SK-N-SH treated with all-trans-retinoic acid at 6 μM for 48 hours (cell line): ENCODE measurements at regions not wholly inside any gene's neighbourhood (a gene's known extent, or its start where the extent isn't known, plus 50 kb on each side); places are given as distances from the start of the nearest gene placed in this dataset.

Experiments
- ATAC-seq: fragments of 200-7000 bp; cut with Tn5 transposase; 3 replicates; pipeline ENCODE4 v1.9.1; 2020; ENCODE audit warnings: mild to moderate bottlenecking, moderate library complexity
- ARNTL ChIP-seq: fragments of 450-650 bp; formaldehyde crosslinking; IDR thresholded peaks from 2 replicates; pipeline ENCODE4 v1.5.0; 2020; ENCODE audit warnings: low read depth, mild to moderate bottlenecking, moderate library complexity, borderline replicate concordance
- BACH2 ChIP-seq: fragments of 250-450 bp; sonication (Bioruptor Pico); IDR thresholded peaks from 2 replicates; pipeline ENCODE4 v1.9.0; 2021; ENCODE audit warnings: mild to moderate bottlenecking, borderline replicate concordance
- CSDC2 ChIP-seq: fragments of 250-450 bp; sonication (Bioruptor Pico); IDR thresholded peaks from 2 replicates; pipeline ENCODE4 v1.5.0; 2020; ENCODE audit warnings: mild to moderate bottlenecking, moderate library complexity
- GLIS3 ChIP-seq: fragments of 250-450 bp; sonication (Bioruptor Pico); IDR thresholded peaks from 2 replicates; pipeline ENCODE4 v1.5.0; 2020; ENCODE audit warnings: mild to moderate bottlenecking, moderate library complexity
- ISL1 ChIP-seq: fragments of 250-450 bp; sonication (Bioruptor Pico); IDR thresholded peaks from 2 replicates; pipeline ENCODE4 v2.1.2; 2022; ENCODE audit warnings: mild to moderate bottlenecking, moderate library complexity
- OSR1 ChIP-seq: fragments of 250-450 bp; sonication (Bioruptor Pico); IDR thresholded peaks from 2 replicates; pipeline ENCODE4 v1.8.0; 2022; ENCODE audit warnings: moderate library complexity, mild to moderate bottlenecking, inconsistent platforms
- PATZ1 ChIP-seq: fragments of 250-450 bp; sonication (Bioruptor Pico); IDR thresholded peaks from 2 replicates; pipeline ENCODE4 v1.8.0; 2020; ENCODE audit warnings: mild to moderate bottlenecking, moderate library complexity, borderline replicate concordance
- POU6F1 ChIP-seq: fragments of 250-450 bp; sonication (Bioruptor Pico); IDR thresholded peaks from 2 replicates; pipeline ENCODE4 v1.8.0; 2021; ENCODE audit warnings: low read depth, mild to moderate bottlenecking, moderate library complexity, borderline replicate concordance
- PPARA ChIP-seq: fragments of 250-450 bp; sonication (Bioruptor Pico); IDR thresholded peaks from 2 replicates; pipeline ENCODE4 v1.5.0; 2020; ENCODE audit warnings: mild to moderate bottlenecking, borderline replicate concordance
- RARB ChIP-seq: fragments of 250-450 bp; sonication (Bioruptor Pico); IDR thresholded peaks from 2 replicates; pipeline ENCODE4 v1.8.0; 2021; ENCODE audit warnings: mild to moderate bottlenecking, moderate library complexity
- SNAI2 ChIP-seq: fragments of 250-450 bp; sonication (Bioruptor Pico); IDR thresholded peaks from 2 replicates; pipeline ENCODE4 v1.5.0; 2020; ENCODE audit warnings: mild to moderate bottlenecking, moderate library complexity
- TCF4 ChIP-seq: fragments of 250-450 bp; sonication (Bioruptor Pico); IDR thresholded peaks from 2 replicates; pipeline ENCODE4 v1.8.0; 2021; ENCODE audit warnings: mild to moderate bottlenecking, moderate library complexity, borderline replicate concordance
- TOX ChIP-seq: fragments of 250-450 bp; sonication (Bioruptor Pico); IDR thresholded peaks from 2 replicates; pipeline ENCODE4 v1.8.0; 2021; ENCODE audit warnings: mild to moderate bottlenecking, moderate library complexity, borderline replicate concordance
- ZC3H10 ChIP-seq: fragments of 250-450 bp; sonication (Bioruptor Pico); IDR thresholded peaks from 2 replicates; pipeline ENCODE4 v1.5.1; 2021; ENCODE audit warnings: mild to moderate bottlenecking, moderate library complexity
- ZFP3 ChIP-seq: fragments of 250-450 bp; sonication (Bioruptor Pico); IDR thresholded peaks from 2 replicates; pipeline ENCODE4 v1.5.0; 2020; ENCODE audit warnings: mild to moderate bottlenecking, moderate library complexity
- ZNF565 ChIP-seq: fragments of 450-650 bp; formaldehyde crosslinking; conservative IDR thresholded peaks from 2 replicates; pipeline ENCODE4 v1.5.0; 2020; ENCODE audit warnings: low read depth, mild to moderate bottlenecking, moderate library complexity
- ZNF70 ChIP-seq: fragments of 450-650 bp; formaldehyde crosslinking; IDR thresholded peaks from 2 replicates; pipeline ENCODE4 v1.5.0; 2020; ENCODE audit warnings: mild to moderate bottlenecking, moderate library complexity
- ZNF8 ChIP-seq: fragments of 450-650 bp; formaldehyde crosslinking; IDR thresholded peaks from 2 replicates; pipeline ENCODE4 v1.5.0; 2020; ENCODE audit warnings: mild to moderate bottlenecking, moderate library complexity
- TF ChIP-seq, protein P1 (sequence below): fragments of 250-450 bp; sonication (Bioruptor Pico); IDR thresholded peaks from 2 replicates; pipeline ENCODE4 v1.5.0; 2020; ENCODE audit warnings: mild to moderate bottlenecking, moderate library complexity
- TF ChIP-seq, protein P2 (sequence below): fragments of 250-450 bp; sonication (Bioruptor Pico); IDR thresholded peaks from 2 replicates; pipeline ENCODE4 v1.5.1; 2021; ENCODE audit warnings: mild to moderate bottlenecking, moderate library complexity

- no peak for ATAC-seq
- TF ChIP-seq POU6F1 (CRISPR knock-in tag) (no peak), ZNF70 (CRISPR knock-in tag) (no peak), ZFP3 (CRISPR knock-in tag) (no peak), ISL1 (CRISPR knock-in tag) (no peak), ZNF8 (no peak), ZNF565 (CRISPR knock-in tag) (no peak), SNAI2 (no peak), RARB (no peak), OSR1 (CRISPR knock-in tag) (no peak)
These were observed 128.6 kb upstream of the ADAMTS9 start for GRCh38 chr3:64816355-64816754.

DNA sequence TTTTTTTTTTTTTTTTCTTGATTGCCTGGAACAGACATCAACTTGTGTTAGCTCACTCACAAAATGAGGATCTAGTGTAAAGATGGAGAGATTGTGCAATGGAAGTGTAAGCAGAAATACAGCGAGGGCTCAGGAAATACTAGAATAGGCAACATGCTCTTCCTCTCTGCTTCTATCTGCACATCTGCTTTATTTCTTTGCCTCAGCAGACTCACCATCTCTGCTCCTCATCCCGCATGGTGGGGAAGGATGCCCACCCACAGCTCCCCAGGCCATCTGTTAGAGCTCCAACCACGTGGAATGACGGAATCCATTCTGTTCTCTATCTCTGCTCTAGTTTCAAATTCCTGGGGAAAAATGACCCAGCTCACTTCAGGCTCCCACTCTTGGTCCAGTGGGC, 128.0 kb upstream of the ADAMTS9 start:
- TF ChIP-seq ZNF8 = no peak
- TF ChIP-seq ZNF565 (CRISPR knock-in tag) = no peak
- TF ChIP-seq, protein P1, sequence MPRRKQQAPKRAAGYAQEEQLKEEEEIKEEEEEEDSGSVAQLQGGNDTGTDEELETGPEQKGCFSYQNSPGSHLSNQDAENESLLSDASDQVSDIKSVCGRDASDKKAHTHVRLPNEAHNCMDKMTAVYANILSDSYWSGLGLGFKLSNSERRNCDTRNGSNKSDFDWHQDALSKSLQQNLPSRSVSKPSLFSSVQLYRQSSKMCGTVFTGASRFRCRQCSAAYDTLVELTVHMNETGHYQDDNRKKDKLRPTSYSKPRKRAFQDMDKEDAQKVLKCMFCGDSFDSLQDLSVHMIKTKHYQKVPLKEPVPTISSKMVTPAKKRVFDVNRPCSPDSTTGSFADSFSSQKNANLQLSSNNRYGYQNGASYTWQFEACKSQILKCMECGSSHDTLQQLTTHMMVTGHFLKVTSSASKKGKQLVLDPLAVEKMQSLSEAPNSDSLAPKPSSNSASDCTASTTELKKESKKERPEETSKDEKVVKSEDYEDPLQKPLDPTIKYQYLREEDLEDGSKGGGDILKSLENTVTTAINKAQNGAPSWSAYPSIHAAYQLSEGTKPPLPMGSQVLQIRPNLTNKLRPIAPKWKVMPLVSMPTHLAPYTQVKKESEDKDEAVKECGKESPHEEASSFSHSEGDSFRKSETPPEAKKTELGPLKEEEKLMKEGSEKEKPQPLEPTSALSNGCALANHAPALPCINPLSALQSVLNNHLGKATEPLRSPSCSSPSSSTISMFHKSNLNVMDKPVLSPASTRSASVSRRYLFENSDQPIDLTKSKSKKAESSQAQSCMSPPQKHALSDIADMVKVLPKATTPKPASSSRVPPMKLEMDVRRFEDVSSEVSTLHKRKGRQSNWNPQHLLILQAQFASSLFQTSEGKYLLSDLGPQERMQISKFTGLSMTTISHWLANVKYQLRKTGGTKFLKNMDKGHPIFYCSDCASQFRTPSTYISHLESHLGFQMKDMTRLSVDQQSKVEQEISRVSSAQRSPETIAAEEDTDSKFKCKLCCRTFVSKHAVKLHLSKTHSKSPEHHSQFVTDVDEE (CRISPR knock-in tag) = no peak
- no peak for TF ChIP-seq ARNTL (CRISPR knock-in tag)
- no peak for TF ChIP-seq POU6F1 (CRISPR knock-in tag)
- no peak for TF ChIP-seq ZFP3 (CRISPR knock-in tag)
- no peak for TF ChIP-seq ZC3H10
- no peak for TF ChIP-seq PPARA (CRISPR knock-in tag)
- TF ChIP-seq, protein P2, sequence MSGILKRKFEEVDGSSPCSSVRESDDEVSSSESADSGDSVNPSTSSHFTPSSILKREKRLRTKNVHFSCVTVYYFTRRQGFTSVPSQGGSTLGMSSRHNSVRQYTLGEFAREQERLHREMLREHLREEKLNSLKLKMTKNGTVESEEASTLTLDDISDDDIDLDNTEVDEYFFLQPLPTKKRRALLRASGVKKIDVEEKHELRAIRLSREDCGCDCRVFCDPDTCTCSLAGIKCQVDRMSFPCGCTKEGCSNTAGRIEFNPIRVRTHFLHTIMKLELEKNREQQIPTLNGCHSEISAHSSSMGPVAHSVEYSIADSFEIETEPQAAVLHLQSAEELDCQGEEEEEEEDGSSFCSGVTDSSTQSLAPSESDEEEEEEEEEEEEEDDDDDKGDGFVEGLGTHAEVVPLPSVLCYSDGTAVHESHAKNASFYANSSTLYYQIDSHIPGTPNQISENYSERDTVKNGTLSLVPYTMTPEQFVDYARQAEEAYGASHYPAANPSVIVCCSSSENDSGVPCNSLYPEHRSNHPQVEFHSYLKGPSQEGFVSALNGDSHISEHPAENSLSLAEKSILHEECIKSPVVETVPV (CRISPR knock-in tag) = no peak
- TF ChIP-seq TCF4 (CRISPR knock-in tag) = no peak
- no peak for TF ChIP-seq OSR1 (CRISPR knock-in tag)
- TF ChIP-seq RARB = no peak
- TF ChIP-seq TOX = no peak
- no peak for TF ChIP-seq PATZ1
- no peak for TF ChIP-seq BACH2 (CRISPR knock-in tag)
- TF ChIP-seq CSDC2 = no peak
- TF ChIP-seq GLIS3 (CRISPR knock-in tag) = no peak
- no peak for TF ChIP-seq ISL1 (CRISPR knock-in tag)
- TF ChIP-seq, all 23 proteins: peak for 0

DNA sequence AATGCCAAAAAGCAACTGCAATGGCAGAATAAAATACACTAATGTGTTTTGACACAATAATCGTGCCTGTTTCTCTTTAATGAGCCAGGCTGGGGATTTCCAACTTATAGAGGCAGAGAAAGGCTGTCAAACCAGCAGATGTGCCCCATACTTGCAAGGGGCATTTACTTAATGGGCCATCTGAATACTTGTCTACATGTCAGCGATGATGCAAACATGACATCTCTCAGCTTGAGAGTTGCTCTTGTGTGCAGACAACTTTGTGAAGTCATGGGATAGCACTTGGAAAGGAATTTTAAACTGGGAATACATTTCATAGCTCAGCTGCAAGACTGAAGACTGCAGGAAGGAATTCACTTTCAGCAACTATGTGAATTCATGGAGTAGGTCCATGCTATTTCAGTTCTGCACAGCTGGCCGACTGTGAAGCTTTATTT, 127.4 kb upstream of the ADAMTS9 start:
- peak; percentile 88 for ATAC-seq
- TF ChIP-seq ZFP3 (CRISPR knock-in tag) = no peak
- TF ChIP-seq BACH2 (CRISPR knock-in tag) = no peak
- TF ChIP-seq PATZ1 = no peak
- TF ChIP-seq, protein P1 (CRISPR knock-in tag) = peak; percentile 64; the same call in 1 of the 2 replicates
- no peak for TF ChIP-seq CSDC2
- TF ChIP-seq POU6F1 (CRISPR knock-in tag) = no peak
- peak; percentile 67; the same call in 1 of the 2 replicates for TF ChIP-seq SNAI2

More for the DNA sequence above, 128.0 kb upstream of the ADAMTS9 start:
- no peak for ATAC-seq
